ENCODE measurements at regions not wholly inside any gene's neighbourhood (a gene's known extent, or its start where the extent isn't known, plus 50 kb on each side); places are given as distances from the start of the nearest gene placed in this dataset.

- TF ChIP-seq, protein P1, sequence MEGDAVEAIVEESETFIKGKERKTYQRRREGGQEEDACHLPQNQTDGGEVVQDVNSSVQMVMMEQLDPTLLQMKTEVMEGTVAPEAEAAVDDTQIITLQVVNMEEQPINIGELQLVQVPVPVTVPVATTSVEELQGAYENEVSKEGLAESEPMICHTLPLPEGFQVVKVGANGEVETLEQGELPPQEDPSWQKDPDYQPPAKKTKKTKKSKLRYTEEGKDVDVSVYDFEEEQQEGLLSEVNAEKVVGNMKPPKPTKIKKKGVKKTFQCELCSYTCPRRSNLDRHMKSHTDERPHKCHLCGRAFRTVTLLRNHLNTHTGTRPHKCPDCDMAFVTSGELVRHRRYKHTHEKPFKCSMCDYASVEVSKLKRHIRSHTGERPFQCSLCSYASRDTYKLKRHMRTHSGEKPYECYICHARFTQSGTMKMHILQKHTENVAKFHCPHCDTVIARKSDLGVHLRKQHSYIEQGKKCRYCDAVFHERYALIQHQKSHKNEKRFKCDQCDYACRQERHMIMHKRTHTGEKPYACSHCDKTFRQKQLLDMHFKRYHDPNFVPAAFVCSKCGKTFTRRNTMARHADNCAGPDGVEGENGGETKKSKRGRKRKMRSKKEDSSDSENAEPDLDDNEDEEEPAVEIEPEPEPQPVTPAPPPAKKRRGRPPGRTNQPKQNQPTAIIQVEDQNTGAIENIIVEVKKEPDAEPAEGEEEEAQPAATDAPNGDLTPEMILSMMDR (IDR thresholded peaks at IDR 0.05): no peak
- TF ChIP-seq POLR2A (IDR thresholded peaks at IDR 0.05): no peak
These were observed 159.7 kb upstream of the CDH20 start for GRCh38 chr18:61173554-61173953.

Measured in body of pancreas (tissue), 4 donors.